IMR-90 (cell line): ENCODE measurements at regions not wholly inside any gene's neighbourhood (a gene's known extent, or its start where the extent isn't known, plus 50 kb on each side); places are given as distances from the start of the nearest gene placed in this dataset.

Experiments used
- ATAC-seq: fragments of 200-7000 bp; cut with Tn5 transposase; 2 replicates; pipeline ENCODE4 v1.9.1; 2020; ENCODE audit warnings: low read depth, mild to moderate bottlenecking, moderate library complexity
- BruUV-seq: library from RNA; stranded (reverse); fragments of 400-500 nt; replicated peaks from 2 replicates; lab custom pipeline; 2021; lab: Mats Ljungman, UMichigan
- CTCF ChIA-PET: fragments of 300-600 bp; formaldehyde crosslinking; extraction: SDS; loops from one replicate; lab custom pipeline; 2021; ENCODE audit warnings: antibody characterized with exemption; lab: Yijun Ruan, JAX
- POLR2A ChIA-PET: fragments of 300-600 bp; sonication (Branson Sonifier 250); formaldehyde crosslinking; loops from one replicate; lab custom pipeline; 2022; ENCODE audit warnings: antibody characterized with exemption; ENCODE audit not compliant: unreplicated experiment; lab: Charles Lee
- DNase-seq: peaks from one replicate; pipeline ENCODE4 v3.0.0; 2013
- H2AFZ ChIP-seq: replicated peaks from 2 replicates; pipeline ENCODE3; 2013; ENCODE audit warnings: low read length, mild to moderate bottlenecking; ENCODE audit not compliant: poor library complexity
- H2AK5ac ChIP-seq: 2 replicates; pipeline ENCODE4 v1.6.1; 2013; ENCODE audit warnings: low read depth, low read length, inconsistent platforms
- H2AK9ac ChIP-seq: replicated peaks from 2 replicates; pipeline ENCODE3; 2013; ENCODE audit warnings: mild to moderate bottlenecking, low read depth, low read length, moderate library complexity; ENCODE audit not compliant: poor library complexity
- H2BK120ac ChIP-seq: 2 replicates; pipeline ENCODE4 v1.6.1; 2013; ENCODE audit warnings: low read depth, low read length, inconsistent platforms
- H2BK15ac ChIP-seq: 3 replicates; pipeline ENCODE4 v1.6.1; 2013; ENCODE audit warnings: low read depth, low read length, inconsistent platforms
- H2BK20ac ChIP-seq: 2 replicates; pipeline ENCODE4 v1.6.1; 2013; ENCODE audit warnings: low read depth, mild to moderate bottlenecking, inconsistent platforms, low read length, moderate library complexity
- H2BK5ac ChIP-seq: 2 replicates; pipeline ENCODE4 v1.6.1; 2013; ENCODE audit warnings: mild to moderate bottlenecking, low read depth, low read length, inconsistent platforms; ENCODE audit not compliant: poor library complexity, severe bottlenecking
- H3K14ac ChIP-seq: replicated peaks from 2 replicates; pipeline ENCODE4 v1.6.1; 2013; ENCODE audit warnings: low read depth, low read length, inconsistent platforms
- H3K18ac ChIP-seq: 2 replicates; pipeline ENCODE4 v1.6.1; 2013; ENCODE audit warnings: low read depth, low read length, control low read depth
- H3K23ac ChIP-seq: 2 replicates; pipeline ENCODE4 v1.6.1; 2013; ENCODE audit warnings: low read depth, low read length, inconsistent platforms
- H3K27ac ChIP-seq: 2 replicates; pipeline ENCODE4 v1.5.1; 2013; ENCODE audit warnings: mild to moderate bottlenecking, control low read depth, low read length; ENCODE audit not compliant: insufficient read depth
- H3K27me3 ChIP-seq: 2 replicates; pipeline ENCODE4 v1.6.1; 2013; ENCODE audit warnings: low read length; ENCODE audit not compliant: control insufficient read depth, insufficient read depth
- H3K36me3 ChIP-seq: 2 replicates; pipeline ENCODE4 v1.6.1; 2013; ENCODE audit warnings: low read length, mixed read lengths; ENCODE audit not compliant: control insufficient read depth, insufficient read depth
- H3K4ac ChIP-seq: 2 replicates; pipeline ENCODE4 v1.6.1; 2013; ENCODE audit warnings: low read depth, low read length, inconsistent platforms
- H3K4me1 ChIP-seq: 2 replicates; pipeline ENCODE4 v1.6.1; 2013; ENCODE audit warnings: low read length, mixed read lengths; ENCODE audit not compliant: control insufficient read depth, insufficient read depth
- H3K4me2 ChIP-seq: 2 replicates; pipeline ENCODE4 v1.6.1; 2013; ENCODE audit warnings: low read depth, mild to moderate bottlenecking, control low read depth, low read length, moderate library complexity
- H3K4me3 ChIP-seq: 2 replicates; pipeline ENCODE4 v1.5.1; 2013; ENCODE audit warnings: low read depth, mild to moderate bottlenecking, control low read depth, low read length, moderate library complexity; ENCODE audit not compliant: insufficient read depth
- H3K56ac ChIP-seq: 2 replicates; pipeline ENCODE4 v1.6.1; 2013; ENCODE audit warnings: low read length, inconsistent platforms; ENCODE audit not compliant: insufficient read depth; ENCODE audit errors: extremely low read depth
- H3K79me1 ChIP-seq, 2 experiments: 2 replicates each; pipeline ENCODE4 v1.6.1; 2013; ENCODE audit warnings: low read length in 2 of 2, inconsistent platforms in 1 of 2, low read depth in 1 of 2
- H3K9ac ChIP-seq: 2 replicates; pipeline ENCODE4 v1.6.1; 2013; ENCODE audit warnings: low read depth, low read length, control low read depth
- H3K9me1 ChIP-seq: 2 replicates; pipeline ENCODE4 v1.6.1; 2013; ENCODE audit warnings: low read length, inconsistent platforms; ENCODE audit not compliant: insufficient read depth
- H3K9me3 ChIP-seq: 2 replicates; pipeline ENCODE4 v1.6.1; 2013; ENCODE audit warnings: low read length; ENCODE audit not compliant: control insufficient read depth, insufficient read depth
- H4K20me1 ChIP-seq: 2 replicates; pipeline ENCODE4 v1.6.1; 2013; ENCODE audit warnings: low read length, inconsistent platforms; ENCODE audit not compliant: insufficient read depth
- H4K5ac ChIP-seq: 2 replicates; pipeline ENCODE4 v1.6.1; 2013; ENCODE audit warnings: mild to moderate bottlenecking, low read depth, low read length, control low read depth
- H4K8ac ChIP-seq, 2 experiments: 2 replicates each; pipeline ENCODE4 v1.6.1; 2013; ENCODE audit warnings: low read depth in 2 of 2, low read length in 2 of 2, control low read depth in 1 of 2, inconsistent platforms in 1 of 2
- H4K91ac ChIP-seq: 2 replicates; pipeline ENCODE4 v1.6.1; 2013; ENCODE audit warnings: low read depth, low read length, inconsistent platforms; ENCODE audit not compliant: insufficient read depth
- CEBPB ChIP-seq: IDR thresholded peaks from 2 replicates; pipeline ENCODE4 v1.6.1; 2012; ENCODE audit warnings: low read depth, low read length, improper control_type of control experiment
- CTCF ChIP-seq: conservative IDR thresholded peaks from 2 replicates; pipeline ENCODE4 v1.5.1; 2012; ENCODE audit warnings: mild to moderate bottlenecking, low read depth, low read length, improper control_type of control experiment
- ELK1 ChIP-seq: fragments of 150-350 bp; IDR thresholded peaks from 2 replicates; pipeline ENCODE4 v1.6.1; 2016; ENCODE audit warnings: low read depth, mild to moderate bottlenecking, low read length, moderate library complexity, borderline replicate concordance
- FOS ChIP-seq: fragments of 150-350 bp; IDR thresholded peaks from 2 replicates; pipeline ENCODE4 v1.6.1; 2016; ENCODE audit warnings: low read depth, low read length
- MAFK ChIP-seq: IDR thresholded peaks from 2 replicates; pipeline ENCODE4 v1.6.1; 2012; ENCODE audit warnings: low read depth, low read length, improper control_type of control experiment
- MAZ ChIP-seq: IDR thresholded peaks from 2 replicates; pipeline ENCODE4 v1.6.1; 2012; ENCODE audit warnings: low read depth, mild to moderate bottlenecking, low read length, improper control_type of control experiment, moderate library complexity, borderline replicate concordance
- RFX5 ChIP-seq: IDR thresholded peaks from 2 replicates; pipeline ENCODE4 v1.8.0; 2012; ENCODE audit warnings: low read depth, mild to moderate bottlenecking, low read length, moderate library complexity
- SMC3 ChIP-seq: fragments of 150-350 bp; IDR thresholded peaks from 2 replicates; pipeline ENCODE4 v1.6.1; 2016; ENCODE audit warnings: low read depth, mild to moderate bottlenecking, antibody characterized with exemption, low read length, moderate library complexity
- WGBS, 2 experiments: methylation state at CpG; one replicate each; pipeline versions ENCODE4 v1.1.5 to v1.1.7; 2013; ENCODE audit warnings: missing lambda C conversion rate in 2 of 2; ENCODE audit not compliant: insufficient read length in 1 of 2; ENCODE audit errors: extremely low coverage in 2 of 2; 5-methylcytosine and 5-hydroxymethylcytosine counted together
- dilution Hi-C: fragments of 300-500 bp; cut with HindIII; formaldehyde crosslinking; loops from one replicate; pipeline ENCODE4 v1.14.3; 2018; ENCODE audit warnings: low sequenced_read_pairs; ENCODE audit not compliant: unreplicated experiment
- in situ Hi-C: fragments of 300-500 bp; cut with MboI; formaldehyde crosslinking; loops from 3 replicates; pipeline ENCODE4 v1.14.3; 2019; ENCODE audit warnings: low sequenced_read_pairs, inconsistent platforms, mixed read lengths
- intact Hi-C: fragments of 100-400 bp; cut with micrococcal nuclease; formaldehyde crosslinking; loops from 2 replicates; pipeline ENCODE4 v1.10.0; 2022

GRCh38 chr6:81886157-81886556 is 133.7 kb upstream of the TENT5A start:
- ATAC-seq (no peak), DNase-seq (no peak)
- Histone ChIP-seq H2BK120ac (no peak overlapping the region), H3K79me1 (no peaks in the 10 kb centered on the region), H3K9ac (no peak overlapping the region), H3K14ac (no peak overlapping the region), H2AFZ (no peak overlapping the region), H2BK20ac (no peak overlapping the region), H4K20me1 (no peaks in the 10 kb centered on the region), H3K4me1 (peaks cover 3% of the 10 kb centered on the region; the same call in 1 of the 2 replicates), H4K8ac (no peak overlapping the region), H3K4me3 (no peak overlapping the region), H2AK9ac (no peak overlapping the region), H3K4ac (no peak overlapping the region), H3K27ac (no peak overlapping the region), H2BK15ac (no peak overlapping the region), H3K23ac (no peak overlapping the region), H3K27me3 (no peaks in the 10 kb centered on the region), H3K4me2 (no peak overlapping the region), H3K9me3 (no peaks in the 10 kb centered on the region), H3K18ac (no peak overlapping the region), H4K91ac (no peak overlapping the region), H2AK5ac (no peak overlapping the region), H3K36me3 (no peaks in the 10 kb centered on the region), H3K9me1 (no peaks in the 10 kb centered on the region; the same call in 1 of the 2 replicates), H3K56ac (no peak overlapping the region), H4K5ac (no peak overlapping the region), H2BK5ac (no peak overlapping the region)
- CTCF ChIA-PET: no interaction called here
- no peak for TF ChIP-seq ELK1
- no peak for TF ChIP-seq MAFK
- TF ChIP-seq FOS: no peak
- no peak for TF ChIP-seq SMC3
- TF ChIP-seq MAZ: no peak
- TF ChIP-seq CTCF: no peak
- no peak for TF ChIP-seq RFX5
- TF ChIP-seq CEBPB: no peak
- in situ Hi-C loops (no loop called here), dilution Hi-C loops (no loop called here), intact Hi-C loops (no loop called here)
- POLR2A ChIA-PET: no interaction called here
- WGBS, 2 experiments: no CpG with 5 or more reads among the region's 2 CpGs
- no TSS peak for BruUV-seq
